ENCODE measurements at regions not wholly inside any gene's neighbourhood (a gene's known extent, or its start where the extent isn't known, plus 50 kb on each side); places are given as distances from the start of the nearest gene placed in this dataset.

DNA sequence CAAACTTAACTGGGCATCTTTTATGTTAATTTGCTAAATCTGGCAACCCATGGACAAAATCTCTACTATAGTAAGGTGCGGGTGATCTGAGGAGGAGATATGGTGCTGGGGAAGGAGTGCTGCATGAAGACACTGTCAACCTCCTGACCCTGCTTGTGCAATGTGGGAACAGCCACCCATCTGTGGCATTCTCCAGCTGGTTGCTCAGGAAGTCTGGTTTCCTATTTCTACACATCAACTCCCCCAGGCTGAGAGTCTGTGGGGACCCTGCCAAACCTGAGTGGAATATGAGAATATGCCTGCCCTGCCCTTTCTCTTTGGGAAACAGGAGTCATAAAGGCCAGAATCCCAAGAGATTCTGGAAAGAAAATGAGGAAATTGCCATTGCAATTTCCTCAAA is 60.1 kb upstream of the PAX3 start:
- no peak overlapping the region for H3K27ac Mint-ChIP-seq
- intact Hi-C loops (cut with micrococcal nuclease), result no loop called here
- TF ChIP-seq, protein P1, sequence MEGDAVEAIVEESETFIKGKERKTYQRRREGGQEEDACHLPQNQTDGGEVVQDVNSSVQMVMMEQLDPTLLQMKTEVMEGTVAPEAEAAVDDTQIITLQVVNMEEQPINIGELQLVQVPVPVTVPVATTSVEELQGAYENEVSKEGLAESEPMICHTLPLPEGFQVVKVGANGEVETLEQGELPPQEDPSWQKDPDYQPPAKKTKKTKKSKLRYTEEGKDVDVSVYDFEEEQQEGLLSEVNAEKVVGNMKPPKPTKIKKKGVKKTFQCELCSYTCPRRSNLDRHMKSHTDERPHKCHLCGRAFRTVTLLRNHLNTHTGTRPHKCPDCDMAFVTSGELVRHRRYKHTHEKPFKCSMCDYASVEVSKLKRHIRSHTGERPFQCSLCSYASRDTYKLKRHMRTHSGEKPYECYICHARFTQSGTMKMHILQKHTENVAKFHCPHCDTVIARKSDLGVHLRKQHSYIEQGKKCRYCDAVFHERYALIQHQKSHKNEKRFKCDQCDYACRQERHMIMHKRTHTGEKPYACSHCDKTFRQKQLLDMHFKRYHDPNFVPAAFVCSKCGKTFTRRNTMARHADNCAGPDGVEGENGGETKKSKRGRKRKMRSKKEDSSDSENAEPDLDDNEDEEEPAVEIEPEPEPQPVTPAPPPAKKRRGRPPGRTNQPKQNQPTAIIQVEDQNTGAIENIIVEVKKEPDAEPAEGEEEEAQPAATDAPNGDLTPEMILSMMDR (IDR thresholded peaks at IDR 0.05), result no peak
- H3K27me3 Mint-ChIP-seq, result no peaks in the 10 kb centered on the region
- no peak overlapping the region for H3K4me3 Mint-ChIP-seq
- H3K9me3 Mint-ChIP-seq, result no peaks in the 10 kb centered on the region
- ChIA-PET POLR2A (no interaction called here), CTCF (no interaction called here)
- no peaks in the 10 kb centered on the region for H3K4me1 Mint-ChIP-seq
- DNase-seq, result no peak
- ATAC-seq (ENCODE audit: low read depth), result no peak
- H3K36me3 Mint-ChIP-seq (ENCODE audit: low read depth), result no peaks in the 10 kb centered on the region

GRCh38 chr2:222360146-222360545 is 61.3 kb upstream of the PAX3 start:
- ChIA-PET CTCF (no interaction called here), POLR2A (no interaction called here)
- Mint-ChIP-seq H3K4me3 (no peak overlapping the region), H3K27ac (no peak overlapping the region), H3K36me3 (ENCODE audit: low read depth) (no peaks in the 10 kb centered on the region), H3K27me3 (no peaks in the 10 kb centered on the region), H3K9me3 (no peaks in the 10 kb centered on the region), H3K4me1 (no peaks in the 10 kb centered on the region)
- TF ChIP-seq, protein P1 (IDR thresholded peaks at IDR 0.05), result no peak
- DNase-seq, result no peak
- no peak for ATAC-seq (ENCODE audit: low read depth)
- intact Hi-C loops (cut with micrococcal nuclease), result no loop called here

GRCh38 chr2:222360997-222361396 is 62.2 kb upstream of the PAX3 start:
- H3K27me3 Mint-ChIP-seq, result peaks cover under 1% of the 10 kb centered on the region
- H3K27ac Mint-ChIP-seq, result no peak overlapping the region
- no peaks in the 10 kb centered on the region for H3K4me1 Mint-ChIP-seq
- DNase-seq, result no peak
- no peak overlapping the region for H3K4me3 Mint-ChIP-seq
- H3K36me3 Mint-ChIP-seq (ENCODE audit: low read depth), result no peaks in the 10 kb centered on the region
- CTCF ChIA-PET, result interaction anchor here (0.7 kb wide), 1 partner anchor 329 kb away, joined by 3 read pairs; no protein-coding TSS in a partner anchor
- H3K9me3 Mint-ChIP-seq, result no peaks in the 10 kb centered on the region
- intact Hi-C loops (cut with micrococcal nuclease), result no loop called here
- TF ChIP-seq, protein P1 (IDR thresholded peaks at IDR 0.05), result no peak
- POLR2A ChIA-PET, result no interaction called here
- no peak for ATAC-seq (ENCODE audit: low read depth)

DNA sequence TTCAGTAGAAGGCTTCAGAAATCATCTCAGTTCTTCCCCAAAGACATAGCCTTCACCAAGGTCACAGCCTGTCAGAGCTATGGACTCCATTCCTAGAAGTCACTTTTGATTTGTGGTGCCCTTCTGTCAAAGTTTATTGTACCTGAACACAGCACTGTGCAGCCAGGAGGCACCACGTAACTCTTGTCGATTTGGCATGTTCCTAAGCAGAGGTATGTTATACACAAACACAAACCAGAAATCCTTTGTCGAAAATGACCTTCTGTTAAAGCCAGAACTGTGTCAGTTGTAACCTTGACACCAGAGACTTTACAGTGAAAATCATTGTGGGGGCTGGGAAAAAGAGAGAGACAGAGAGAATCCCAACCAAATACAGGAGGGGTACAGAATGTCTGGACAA is 62.6 kb upstream of the SGPP2 start:
- Mint-ChIP-seq H3K4me3 (no peak overlapping the region), H3K27me3 (peaks cover 2% of the 10 kb centered on the region), H3K36me3 (ENCODE audit: low read depth) (no peaks in the 10 kb centered on the region), H3K27ac (no peak overlapping the region), H3K4me1 (no peaks in the 10 kb centered on the region), H3K9me3 (no peaks in the 10 kb centered on the region)
- TF ChIP-seq, protein P1 (IDR thresholded peaks at IDR 0.05), result no peak
- ChIA-PET POLR2A (no interaction called here), CTCF (no interaction called here)
- intact Hi-C loops (cut with micrococcal nuclease), result no loop called here
- ATAC-seq (ENCODE audit: low read depth) (no peak), DNase-seq (no peak)

GRCh38 chr2:222362336-222362735 is 62.0 kb upstream of the SGPP2 start:
- POLR2A ChIA-PET, result no interaction called here
- CTCF ChIA-PET, result no interaction called here
- intact Hi-C loops (cut with micrococcal nuclease), result no loop called here
- no peak overlapping the region for H3K4me3 Mint-ChIP-seq
- no peaks in the 10 kb centered on the region for H3K9me3 Mint-ChIP-seq
- H3K27ac Mint-ChIP-seq, result no peak overlapping the region
- no peak for DNase-seq
- H3K36me3 Mint-ChIP-seq (ENCODE audit: low read depth), result no peaks in the 10 kb centered on the region
- H3K27me3 Mint-ChIP-seq, result peaks cover 5% of the 10 kb centered on the region
- H3K4me1 Mint-ChIP-seq, result no peaks in the 10 kb centered on the region
- ATAC-seq (ENCODE audit: low read depth), result no peak
- TF ChIP-seq, protein P1 (IDR thresholded peaks at IDR 0.05), result no peak

All from activated B cell treated with CpG ODN at 0.5 μM for 24 hours (primary cell).